ENCODE measurements at regions not wholly inside any gene's neighbourhood (a gene's known extent, or its start where the extent isn't known, plus 50 kb on each side); places are given as distances from the start of the nearest gene placed in this dataset.

GRCh38 chr5:62934319-62934718, 355.7 kb downstream of the LRRC70 start:
- no peak for TF ChIP-seq E2F6 (IDR thresholded peaks at IDR 0.05)
- TF ChIP-seq CTCF (IDR thresholded peaks at IDR 0.05; ENCODE audit: control extremely low read depth in 1 of 3, insufficient read depth in 1 of 3, low read depth in 1 of 3, low read length in 3 of 3): no peak
- no peak for TF ChIP-seq SP1 (IDR thresholded peaks at IDR 0.05; ENCODE audit: low read depth, low read length)
- no peak for TF ChIP-seq GABPA (IDR thresholded peaks at IDR 0.05; ENCODE audit: borderline replicate concordance, insufficient read depth, low read length)
- TF ChIP-seq NRF1 (IDR thresholded peaks at IDR 0.05; ENCODE audit: low read depth, low read length): no peak
- TF ChIP-seq CBX5 (IDR thresholded peaks at IDR 0.05; ENCODE audit: low read depth, low read length): no peak
- no peak for TF ChIP-seq EP300 (IDR thresholded peaks at IDR 0.05; ENCODE audit: borderline replicate concordance in 1 of 2, low read depth in 2 of 2, low read length in 2 of 2)
- TF ChIP-seq BRCA1 (IDR thresholded peaks at IDR 0.05; ENCODE audit: low read depth, low read length): no peak
- no peak for TF ChIP-seq HDAC6 (IDR thresholded peaks at IDR 0.05; ENCODE audit: low read depth, low read length)
- TF ChIP-seq JUN (IDR thresholded peaks at IDR 0.05; ENCODE audit: low read depth, low read length): no peak
- TF ChIP-seq POLR2A (IDR thresholded peaks at IDR 0.05; ENCODE audit: control extremely low read depth in 1 of 2, low read depth in 2 of 2, low read length in 2 of 2): no peak

Measured in H1 (cell line).